ENCODE measurements at regions not wholly inside any gene's neighbourhood (a gene's known extent, or its start where the extent isn't known, plus 50 kb on each side); places are given as distances from the start of the nearest gene placed in this dataset.

- no peak overlapping the region for H3K9ac ChIP-seq
- TF ChIP-seq CTCF (IDR thresholded peaks at IDR 0.05): no peak
- no peak overlapping the region for H3K27ac ChIP-seq
Observed at GRCh38 chr3:147930232-147930807, 521.2 kb downstream of the ZIC1 start.

GRCh38 chr3:147934451-147935180 lies 525.5 kb downstream of the ZIC1 start:
- Histone ChIP-seq H3K36me3 (ENCODE audit: control insufficient read depth, insufficient read depth, low read length) (no peaks in the 10 kb centered on the region), H3K4me2 (ENCODE audit: low read length) (no peak overlapping the region), H3K27ac (no peak overlapping the region), H3K9ac (no peak overlapping the region), H3K9me3 (ENCODE audit: control insufficient read depth, low read length) (no peaks in the 10 kb centered on the region), H3K27me3 (ENCODE audit: control insufficient read depth, insufficient read depth, low read length) (no peaks in the 10 kb centered on the region), H3K79me2 (no peaks in the 10 kb centered on the region), H3K4me1 (no peaks in the 10 kb centered on the region), H3K4me3 (ENCODE audit: low read depth, low read length) (no peak overlapping the region), H2AFZ (no peak overlapping the region)
- TF ChIP-seq CTCF (IDR thresholded peaks at IDR 0.05): no peak

More at GRCh38 chr3:147930232-147930807, 521.2 kb downstream of the ZIC1 start:
- Histone ChIP-seq H3K36me3 (ENCODE audit: control insufficient read depth, insufficient read depth, low read length) (no peaks in the 10 kb centered on the region), H3K4me2 (ENCODE audit: low read length) (no peak overlapping the region), H2AFZ (no peak overlapping the region), H3K4me1 (no peaks in the 10 kb centered on the region), H3K79me2 (no peaks in the 10 kb centered on the region), H3K4me3 (ENCODE audit: low read depth, low read length) (no peak overlapping the region), H3K9me3 (ENCODE audit: control insufficient read depth, low read length) (no peaks in the 10 kb centered on the region), H3K27me3 (ENCODE audit: control insufficient read depth, insufficient read depth, low read length) (no peaks in the 10 kb centered on the region)

- Histone ChIP-seq H3K27ac (no peak overlapping the region), H3K27me3 (ENCODE audit: control insufficient read depth, insufficient read depth, low read length) (no peaks in the 10 kb centered on the region), H3K4me1 (no peaks in the 10 kb centered on the region), H3K36me3 (ENCODE audit: control insufficient read depth, insufficient read depth, low read length) (no peaks in the 10 kb centered on the region), H3K9me3 (ENCODE audit: control insufficient read depth, low read length) (no peaks in the 10 kb centered on the region), H2AFZ (no peak overlapping the region), H3K79me2 (no peaks in the 10 kb centered on the region), H3K9ac (no peak overlapping the region), H3K4me2 (ENCODE audit: low read length) (no peak overlapping the region), H3K4me3 (ENCODE audit: low read depth, low read length) (no peak overlapping the region)
- TF ChIP-seq CTCF (IDR thresholded peaks at IDR 0.05): no peak
Observed at GRCh38 chr3:147937341-147937740, 528.2 kb downstream of the ZIC1 start.

DNA sequence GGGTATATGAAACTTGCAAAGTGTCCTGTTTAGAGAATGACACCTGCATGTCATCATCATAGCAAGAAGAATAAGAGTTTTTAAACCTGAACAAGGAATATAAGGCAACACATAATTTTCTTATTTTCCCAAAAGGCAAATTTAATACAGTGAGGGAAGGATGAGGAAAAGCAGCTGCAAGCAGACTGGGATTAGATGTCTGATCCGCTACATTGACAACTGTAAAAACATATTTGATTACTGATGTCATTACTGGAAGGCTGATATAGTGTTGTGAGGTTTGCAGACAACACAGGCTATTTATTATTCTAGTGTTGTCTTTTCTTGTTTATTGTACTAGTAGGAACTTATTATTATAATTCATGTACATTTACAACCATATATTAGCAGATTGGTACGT lies 528.7 kb downstream of the ZIC1 start:
- no peaks in the 10 kb centered on the region for H3K4me1 ChIP-seq
- H3K4me2 ChIP-seq (ENCODE audit: low read length): no peak overlapping the region
- no peaks in the 10 kb centered on the region for H3K9me3 ChIP-seq (ENCODE audit: control insufficient read depth, low read length)
- no peak overlapping the region for H3K9ac ChIP-seq
- H3K36me3 ChIP-seq (ENCODE audit: control insufficient read depth, insufficient read depth, low read length): no peaks in the 10 kb centered on the region
- no peak overlapping the region for H3K4me3 ChIP-seq (ENCODE audit: low read depth, low read length)
- no peak overlapping the region for H2AFZ ChIP-seq
- H3K27me3 ChIP-seq (ENCODE audit: control insufficient read depth, insufficient read depth, low read length): no peaks in the 10 kb centered on the region
- TF ChIP-seq CTCF (IDR thresholded peaks at IDR 0.05): no peak
- no peaks in the 10 kb centered on the region for H3K79me2 ChIP-seq
- no peak overlapping the region for H3K27ac ChIP-seq

- Histone ChIP-seq H3K4me2 (ENCODE audit: low read length) (no peak overlapping the region), H3K4me3 (ENCODE audit: low read depth, low read length) (no peak overlapping the region), H3K9ac (no peak overlapping the region), H3K4me1 (no peaks in the 10 kb centered on the region), H3K27ac (no peak overlapping the region), H3K27me3 (ENCODE audit: control insufficient read depth, insufficient read depth, low read length) (no peaks in the 10 kb centered on the region), H3K9me3 (ENCODE audit: control insufficient read depth, low read length) (no peaks in the 10 kb centered on the region), H3K36me3 (ENCODE audit: control insufficient read depth, insufficient read depth, low read length) (no peaks in the 10 kb centered on the region), H2AFZ (peak overlapping the region; percentile 50), H3K79me2 (no peaks in the 10 kb centered on the region)
- no peak for TF ChIP-seq CTCF (IDR thresholded peaks at IDR 0.05)
Observed at GRCh38 chr3:147939425-147939824, 530.3 kb downstream of the ZIC1 start.

All from parathyroid adenoma (tissue), 2 donors.